GM18861 (cell line): ENCODE measurements at regions not wholly inside any gene's neighbourhood (a gene's known extent, or its start where the extent isn't known, plus 50 kb on each side); places are given as distances from the start of the nearest gene placed in this dataset.
A peak's percentile ranks its signal among the peaks of the same experiment; 100 is the strongest.

ENCODE experiments used
- ATAC-seq: cut with Tn5 transposase; IDR thresholded peaks from one replicate; pipeline ENCODE4 v1.9.1; 2021; ENCODE audit not compliant: unreplicated experiment

- ATAC-seq, result no peak
Measured at GRCh38 chr6:156725712-156726111, 51.5 kb upstream of the ARID1B start.

DNA sequence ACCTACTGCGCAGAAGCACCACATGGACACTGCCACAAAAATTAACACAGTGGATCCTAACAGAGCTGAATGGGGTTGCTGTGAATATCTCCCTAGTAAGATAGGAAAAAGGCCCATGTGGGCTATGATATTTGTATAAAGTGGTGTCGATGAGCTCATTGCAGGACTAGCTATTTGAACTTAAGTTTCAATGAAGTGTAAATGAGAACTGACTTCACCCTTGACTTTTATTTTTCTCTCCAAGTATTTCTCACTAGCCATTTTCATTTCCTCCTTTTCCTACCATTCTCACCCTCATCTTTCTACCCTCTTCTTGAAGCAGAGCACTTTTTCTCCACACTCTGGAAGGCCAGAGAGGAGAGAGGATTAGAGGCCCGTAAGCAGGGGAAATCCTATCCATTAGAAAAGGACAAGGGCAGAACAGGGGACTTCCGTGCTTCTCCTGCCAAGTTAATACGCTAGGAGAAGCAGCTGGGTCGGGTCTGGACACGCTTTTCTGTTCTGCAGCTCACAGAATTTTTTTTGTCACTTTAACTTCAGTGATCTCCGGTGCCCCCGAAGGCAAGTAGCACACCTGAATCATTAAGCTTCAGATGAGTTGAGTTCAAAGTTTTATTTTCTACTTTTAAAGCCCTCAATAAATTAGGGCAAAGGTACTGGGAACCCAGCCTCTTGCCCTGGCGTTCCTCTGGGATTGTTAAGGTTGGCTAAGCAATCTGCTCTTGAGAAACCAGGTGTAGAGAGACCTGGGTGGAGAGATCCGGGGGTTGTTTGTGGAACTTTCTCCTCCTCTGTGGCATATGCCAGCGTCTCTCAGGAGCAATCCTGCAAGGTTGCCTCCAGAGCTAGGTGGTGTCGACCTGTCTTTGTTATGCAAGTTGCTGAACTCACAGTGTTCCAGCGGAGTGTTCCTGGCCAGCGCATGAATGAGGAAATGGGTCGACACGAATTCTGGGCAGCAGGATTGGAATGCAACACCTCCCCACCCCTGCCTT, 56.2 kb upstream of the ARID1B start:
- ATAC-seq, result peak; percentile 47

DNA sequence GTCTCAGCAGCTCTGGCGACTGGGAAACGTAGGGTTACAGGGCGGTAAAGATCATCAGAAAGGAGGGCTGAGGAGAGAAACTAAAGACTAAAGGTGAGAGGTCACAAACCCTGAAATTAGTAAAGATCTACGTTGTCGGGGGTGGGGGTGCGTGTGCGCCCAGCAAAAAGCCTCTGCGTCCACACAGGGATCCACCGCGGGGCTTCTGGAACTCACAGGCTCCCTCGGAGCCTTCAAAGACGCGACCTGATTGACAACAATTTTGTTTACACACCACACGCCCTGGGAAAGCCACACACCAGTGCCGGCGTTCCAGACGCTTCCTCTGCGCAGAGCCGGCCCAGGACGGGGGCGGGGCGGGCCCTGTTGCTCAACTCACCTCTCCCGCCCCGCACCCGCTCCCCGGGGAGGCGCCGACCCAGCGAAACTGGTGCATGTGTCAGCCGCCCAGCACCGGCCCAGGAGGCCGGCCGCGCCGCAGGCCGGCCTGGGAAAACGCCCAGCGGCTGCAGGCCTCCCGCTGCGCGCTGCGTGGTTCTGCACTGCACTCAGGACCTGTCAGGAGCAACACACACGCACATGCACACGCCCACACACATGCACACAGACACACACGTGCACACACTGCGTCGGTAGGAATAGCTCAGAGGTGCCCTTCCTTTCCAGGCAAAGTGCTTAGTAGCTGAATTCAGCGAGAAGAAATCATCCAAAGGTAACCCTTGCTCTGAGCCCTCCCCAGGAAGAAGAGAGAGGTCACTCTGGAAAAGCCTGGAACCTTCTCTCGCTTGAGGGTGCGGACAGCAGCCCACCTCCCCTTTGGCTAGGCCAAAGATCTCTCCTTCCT, 57.2 kb upstream of the ARID1B start:
- ATAC-seq, result peak; percentile 58

GRCh38 chr6:156719395-156719719, 57.8 kb upstream of the ARID1B start:
- no peak for ATAC-seq

GRCh38 chr6:156718647-156719394, 58.4 kb upstream of the ARID1B start:
- ATAC-seq, result no peak

- ATAC-seq, result no peak
Measured at GRCh38 chr6:156717542-156717941, 59.6 kb upstream of the ARID1B start.

DNA sequence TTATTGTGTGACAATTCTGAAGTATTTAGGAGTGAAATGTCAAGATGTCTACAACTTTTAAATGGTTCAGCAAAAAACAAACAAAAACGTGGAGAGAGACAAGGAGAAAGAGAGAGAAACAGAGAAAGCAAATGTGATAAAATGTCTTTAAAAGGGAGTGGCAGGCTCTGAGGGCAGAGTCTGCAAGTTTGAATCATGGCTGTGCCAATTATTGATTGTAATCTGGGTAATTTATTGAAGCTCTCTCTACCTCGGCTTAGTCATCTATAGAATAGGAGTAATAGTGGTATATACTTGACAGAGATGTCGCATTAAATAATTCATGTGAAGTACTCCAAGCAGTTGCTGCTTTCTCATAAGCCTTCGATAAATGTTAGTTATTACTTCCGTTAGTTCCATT, 61.3 kb upstream of the ARID1B start:
- ATAC-seq, result no peak

GRCh38 chr6:156713548-156713947, 63.6 kb upstream of the ARID1B start:
- no peak for ATAC-seq

GRCh38 chr6:156710479-156710878, 66.7 kb upstream of the ARID1B start:
- no peak for ATAC-seq

DNA sequence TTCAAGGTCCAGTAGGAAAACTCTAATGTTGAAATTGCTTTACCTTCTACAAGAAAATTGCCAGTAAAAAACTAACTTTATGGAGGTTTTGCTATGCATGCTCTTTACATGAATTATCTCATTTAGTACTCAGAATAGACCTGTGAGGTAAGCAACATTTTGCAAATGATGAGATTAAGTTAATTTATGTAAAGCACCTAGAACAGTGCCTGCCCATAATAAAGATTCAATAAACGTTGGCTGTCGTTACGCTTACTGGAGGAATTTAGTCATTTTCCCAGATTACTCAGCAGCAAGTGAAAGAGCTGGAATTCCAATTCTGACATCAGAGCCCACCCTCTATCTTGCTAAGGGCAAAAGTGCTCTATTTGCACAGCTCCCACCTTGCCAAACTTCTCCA, 69.4 kb upstream of the ARID1B start:
- no peak for ATAC-seq

GRCh38 chr6:156703719-156704118, 73.5 kb upstream of the ARID1B start:
- ATAC-seq, result no peak

GRCh38 chr6:156701966-156702365, 75.2 kb upstream of the ARID1B start:
- no peak for ATAC-seq

DNA sequence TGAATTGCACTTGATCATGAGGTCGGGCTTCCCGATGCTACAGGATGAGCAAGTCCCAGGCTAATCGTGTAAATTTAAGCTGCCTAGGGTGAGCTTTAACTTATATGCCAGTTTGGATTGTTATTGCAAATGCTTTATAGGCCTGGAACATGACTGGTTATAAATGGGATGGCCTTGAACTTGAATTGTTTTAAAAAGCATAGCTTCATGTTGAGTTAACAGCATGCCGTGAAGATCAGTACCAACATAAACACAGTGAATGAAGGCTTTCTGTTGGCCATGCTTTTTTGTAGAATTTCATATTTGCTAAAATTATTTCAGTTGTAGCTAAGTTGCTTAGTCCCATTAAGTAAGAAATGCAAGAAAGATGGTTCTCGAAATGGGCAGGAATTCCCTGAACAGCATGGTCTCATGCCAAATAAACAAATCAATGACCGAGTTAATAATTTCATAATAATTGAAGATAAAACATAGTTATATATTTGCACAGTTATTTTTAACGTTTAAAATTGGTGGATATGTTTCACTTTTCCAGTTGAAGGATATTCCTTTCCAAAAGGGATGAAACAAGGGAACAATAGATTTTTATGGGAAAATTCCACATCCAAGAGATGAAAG, 76.6 kb upstream of the ARID1B start:
- no peak for ATAC-seq

DNA sequence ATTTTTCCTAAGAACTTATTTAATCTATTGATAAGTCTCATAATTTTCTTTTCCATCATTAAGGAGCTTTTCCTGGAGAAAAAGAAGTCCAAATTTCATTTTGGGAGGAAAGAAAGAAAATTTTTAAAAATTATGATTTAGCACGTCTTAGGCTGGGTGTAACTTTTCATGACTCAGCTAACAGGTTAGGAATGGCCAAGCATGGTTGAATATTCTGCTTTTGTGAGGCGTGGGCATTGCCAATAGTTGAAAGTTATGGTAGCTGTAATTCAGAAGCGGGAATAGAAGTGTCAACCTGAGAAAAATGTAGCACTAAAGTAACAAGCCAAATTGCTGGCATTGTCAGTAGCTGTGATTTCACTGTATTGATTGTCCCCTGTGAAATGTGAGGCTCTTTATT, 77.2 kb upstream of the ARID1B start:
- no peak for ATAC-seq

DNA sequence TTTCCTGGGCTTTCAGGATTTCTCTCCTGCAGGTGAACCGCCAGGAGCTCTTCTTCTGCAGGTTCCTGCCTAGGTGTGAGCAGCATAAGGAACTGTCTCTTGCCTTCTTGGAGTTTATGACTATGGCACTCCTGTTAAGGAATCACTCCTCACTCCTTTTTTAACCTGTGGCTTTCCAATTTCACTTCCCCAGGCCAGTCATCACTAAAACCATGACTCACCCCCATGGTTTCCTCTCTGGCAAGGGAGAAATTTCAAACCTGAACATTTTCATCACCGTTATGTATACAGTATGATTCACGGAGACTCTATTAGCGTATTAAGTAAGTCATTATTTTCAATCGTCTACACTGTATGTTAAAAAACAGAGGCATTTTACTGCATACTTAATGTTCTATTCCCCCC, 78.2 kb upstream of the ARID1B start:
- ATAC-seq, result peak; percentile 42

DNA sequence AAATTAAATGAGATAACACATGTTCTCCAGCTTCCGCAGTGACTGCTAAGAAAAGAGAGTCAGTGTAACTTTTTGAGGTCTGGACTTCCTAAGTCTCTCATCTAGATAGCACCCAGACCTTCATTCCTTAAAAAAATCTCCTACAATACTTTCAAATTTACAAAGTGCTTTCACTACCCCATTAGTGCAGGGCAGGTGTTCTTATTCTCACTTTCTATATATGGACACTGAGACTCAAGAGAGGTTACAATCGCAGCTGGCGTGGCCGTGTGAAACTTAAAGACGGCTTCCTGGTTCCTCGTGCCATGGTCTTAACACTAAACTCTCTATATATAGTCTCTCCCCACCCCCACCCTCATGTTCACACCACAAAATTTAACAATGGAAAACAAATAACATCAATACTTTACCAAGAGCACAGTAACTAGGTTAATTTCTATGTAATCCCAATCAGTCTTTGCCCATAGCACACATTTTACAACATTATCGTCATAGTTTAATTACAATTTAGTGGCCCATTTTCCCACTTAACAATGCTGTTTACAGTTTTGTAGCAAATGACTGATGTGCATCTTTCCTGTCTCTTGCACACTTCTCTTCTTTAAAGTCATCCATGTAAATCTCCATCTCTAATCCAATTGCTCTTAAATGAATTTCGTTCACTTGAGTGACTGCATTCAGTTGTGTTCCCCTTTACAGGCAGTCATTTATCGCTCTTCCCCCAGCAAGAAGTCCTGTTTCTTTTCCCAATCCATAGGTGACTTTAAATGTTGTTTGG, 78.8 kb upstream of the ARID1B start:
- ATAC-seq, result peak; percentile 76

- ATAC-seq, result no peak
Measured at GRCh38 chr6:156697225-156697830, 79.8 kb upstream of the ARID1B start.

DNA sequence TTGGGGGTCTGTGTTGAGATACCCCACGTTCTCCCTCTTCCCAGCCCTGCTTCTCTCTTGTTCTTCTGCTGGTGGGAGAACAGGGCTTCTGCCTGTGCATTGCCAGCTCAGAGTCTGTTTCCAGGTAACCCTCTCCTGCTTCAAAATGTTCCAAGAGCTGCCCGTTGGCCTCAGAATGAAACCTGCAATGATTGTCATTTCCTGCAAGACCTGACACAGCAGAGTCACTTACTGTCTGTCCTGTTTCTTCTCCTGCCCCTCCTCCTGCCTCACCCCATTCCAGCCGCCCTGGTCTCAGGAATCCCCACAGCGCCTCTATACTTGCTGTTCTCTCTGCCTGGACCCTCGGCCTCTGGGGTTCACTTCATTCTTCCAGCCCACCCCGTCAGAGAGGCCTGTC, 81.4 kb upstream of the ARID1B start:
- ATAC-seq, result no peak

DNA sequence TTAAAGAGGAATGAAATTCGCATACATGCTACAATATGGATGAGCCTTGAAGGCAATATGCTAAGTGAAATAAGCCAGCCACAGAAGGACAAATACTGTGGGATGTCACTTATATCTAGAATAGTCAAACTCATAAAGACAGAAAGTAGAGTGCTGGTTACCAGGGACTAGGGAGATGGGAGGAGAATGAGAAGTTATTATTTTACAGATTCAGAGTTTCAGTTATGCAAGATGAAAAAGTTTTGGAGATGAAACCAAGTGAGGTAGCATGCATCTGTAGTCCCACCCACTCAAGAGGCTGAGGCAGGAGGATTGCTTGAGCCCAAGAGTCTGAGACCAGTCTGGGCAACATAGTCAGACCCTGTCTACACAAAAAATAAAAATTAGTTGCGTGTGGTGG, 82.5 kb upstream of the ARID1B start:
- ATAC-seq, result no peak

DNA sequence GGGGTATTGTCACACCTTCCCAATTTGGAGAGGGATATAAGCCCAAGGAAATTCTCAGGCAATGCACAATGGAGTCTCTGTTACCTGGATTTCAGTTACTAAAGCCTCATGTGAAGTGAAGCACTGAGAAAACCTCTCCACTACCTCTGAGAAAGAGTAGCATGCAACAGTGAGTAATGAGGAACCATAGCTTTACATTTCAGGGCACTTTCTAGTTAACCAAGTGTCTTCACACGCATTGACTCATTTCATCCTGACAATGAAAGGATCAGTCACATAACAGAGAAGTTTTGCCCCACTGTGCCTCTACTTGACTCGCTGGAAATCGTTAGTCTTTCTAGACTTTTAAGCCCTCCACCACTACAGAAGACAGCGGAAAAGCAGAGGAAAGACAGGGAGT, 86.2 kb upstream of the ARID1B start:
- ATAC-seq, result peak; percentile 70
